Keratinocyte (primary cell): ENCODE measurements at regions not wholly inside any gene's neighbourhood (a gene's known extent, or its start where the extent isn't known, plus 50 kb on each side); places are given as distances from the start of the nearest gene placed in this dataset.

Experiments used
- CTCF ChIP-seq, 3 experiments: IDR thresholded peaks in 1 of 3; conservative IDR thresholded peaks in 1 of 3; optimal IDR thresholded peaks in 1 of 3; 2 replicates in 2 of 3; 3 replicates in 1 of 3; pipeline versions ENCODE3 to v1.5.1; 2011; ENCODE audit warnings: low read length in 3 of 3, mild to moderate bottlenecking in 3 of 3, moderate library complexity in 2 of 3, control low read depth in 1 of 3, inconsistent platforms in 1 of 3; ENCODE audit not compliant: insufficient read depth in 2 of 3; ENCODE audit errors: extremely low read depth in 1 of 3
- EZH2 ChIP-seq: IDR thresholded peaks from one replicate; pipeline ENCODE4 v1.6.1; 2012; ENCODE audit warnings: inconsistent platforms, mild to moderate bottlenecking, low read length, moderate library complexity

- TF ChIP-seq CTCF (optimal IDR thresholded peaks at IDR 0.05 in 1 of 3, IDR thresholded peaks at IDR 0.05 in 1 of 3, conservative IDR thresholded peaks at IDR 0.05 in 1 of 3; ENCODE audit: extremely low read depth in 1 of 3, insufficient read depth in 2 of 3, low read length in 3 of 3) = no peak
- no peak for TF ChIP-seq EZH2
These were observed 97.7 kb upstream of the MON1B start for GRCh38 chr16:77093309-77093708.
